NCI-H1930 (cell line): ENCODE measurements at regions not wholly inside any gene's neighbourhood (a gene's known extent, or its start where the extent isn't known, plus 50 kb on each side); places are given as distances from the start of the nearest gene placed in this dataset.

Experiments used
- DNase-seq, 2 experiments: peaks; one replicate each; lab custom pipeline; 2025; lab: John Stamatoyannopoulos, UW

DNA sequence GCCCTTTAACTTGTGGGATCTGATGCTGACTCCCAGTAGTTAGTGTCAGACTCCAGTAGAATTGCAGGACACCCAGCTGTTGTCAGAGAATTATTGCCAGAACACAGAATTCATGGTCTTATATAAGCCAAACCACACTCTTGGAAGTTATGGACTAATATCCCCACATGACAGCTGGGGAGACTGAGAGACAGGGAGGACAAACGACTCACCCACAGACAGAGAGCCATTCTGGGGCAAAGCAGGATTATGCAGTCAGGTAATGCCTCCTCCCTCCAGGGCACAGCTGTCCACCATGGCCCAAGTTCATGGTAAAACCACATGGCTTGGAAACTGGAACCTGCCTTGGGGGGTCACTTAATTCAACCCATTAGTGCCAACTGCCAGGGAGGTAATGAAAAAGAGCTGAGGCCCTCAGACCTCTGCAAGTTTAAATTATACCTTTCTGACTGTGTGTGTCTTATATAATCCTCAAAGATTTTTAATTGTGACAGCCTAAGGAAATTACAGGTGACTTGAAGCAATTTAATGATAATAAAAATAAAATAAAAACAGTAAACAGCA lies 299.5 kb downstream of the BUD13 start:
- DNase-seq: no peak

DNA sequence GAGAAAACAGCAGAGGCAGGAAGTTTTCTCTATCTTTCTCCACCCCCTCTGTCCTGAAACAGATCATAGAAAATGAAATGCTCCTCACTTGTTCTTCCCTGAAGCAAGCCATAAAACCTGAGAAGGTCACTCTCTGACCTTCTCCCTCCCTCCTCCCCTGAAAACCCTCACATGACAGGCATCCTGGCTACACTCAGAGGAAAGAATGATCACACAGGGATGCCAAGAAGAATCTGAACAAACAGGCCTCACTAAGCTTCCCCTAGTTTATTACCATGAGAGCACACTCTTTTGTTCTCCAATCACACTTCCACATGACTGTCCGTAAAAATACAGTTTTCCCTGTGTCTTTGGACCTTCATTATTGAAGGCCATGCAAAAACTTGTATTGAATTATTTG lies 300.1 kb downstream of the BUD13 start:
- no peak for DNase-seq

DNA sequence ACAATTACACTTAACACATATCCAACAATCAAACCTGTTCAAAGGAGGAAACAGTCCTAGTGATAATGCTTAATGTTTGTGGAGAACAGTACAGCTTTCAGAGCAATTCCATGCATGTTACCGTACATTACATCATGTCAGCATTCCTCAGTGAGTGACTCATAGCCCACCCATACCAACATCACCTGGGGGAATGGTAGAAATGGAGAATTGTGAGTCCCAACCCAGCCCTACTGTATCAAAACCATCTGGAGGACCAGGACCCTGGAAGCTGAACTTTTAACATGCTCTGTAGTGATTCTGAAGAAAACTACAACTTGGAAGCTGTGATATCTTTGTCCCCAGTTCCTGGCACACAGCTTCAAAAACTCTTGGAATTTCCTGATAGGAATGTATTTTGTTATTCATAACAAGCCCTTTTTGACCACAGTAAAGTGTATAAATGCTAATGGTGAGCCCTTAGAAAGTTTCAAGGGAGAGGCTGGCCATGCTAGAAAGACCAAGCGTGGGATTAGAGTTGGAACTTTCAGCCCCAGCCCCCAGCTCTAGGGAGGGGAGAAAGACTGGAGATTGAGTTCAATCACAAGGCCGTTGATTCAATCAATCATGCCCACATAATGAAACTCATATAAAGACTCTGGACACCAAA lies 301.1 kb downstream of the BUD13 start:
- DNase-seq: no peak

DNA sequence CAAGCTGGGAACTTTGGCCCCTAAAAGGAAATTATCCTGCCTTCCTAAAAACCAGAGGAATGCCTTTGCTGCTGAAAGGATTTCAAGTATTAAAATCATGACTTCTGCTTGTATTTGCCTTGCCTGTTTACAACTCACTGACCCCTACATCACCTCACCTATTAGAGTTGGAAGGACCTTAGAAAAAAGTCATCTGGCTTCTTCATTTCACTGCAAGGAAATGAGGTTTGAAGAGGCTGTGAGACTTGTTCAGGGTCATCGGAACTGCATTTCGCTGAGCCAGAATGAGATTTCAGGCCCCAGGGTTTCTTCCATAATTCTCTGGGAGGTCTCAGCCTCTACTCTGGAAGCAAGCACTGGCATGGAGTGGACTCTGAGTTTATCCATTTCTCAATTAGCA lies 304.1 kb downstream of the BUD13 start:
- no peak for DNase-seq

DNA sequence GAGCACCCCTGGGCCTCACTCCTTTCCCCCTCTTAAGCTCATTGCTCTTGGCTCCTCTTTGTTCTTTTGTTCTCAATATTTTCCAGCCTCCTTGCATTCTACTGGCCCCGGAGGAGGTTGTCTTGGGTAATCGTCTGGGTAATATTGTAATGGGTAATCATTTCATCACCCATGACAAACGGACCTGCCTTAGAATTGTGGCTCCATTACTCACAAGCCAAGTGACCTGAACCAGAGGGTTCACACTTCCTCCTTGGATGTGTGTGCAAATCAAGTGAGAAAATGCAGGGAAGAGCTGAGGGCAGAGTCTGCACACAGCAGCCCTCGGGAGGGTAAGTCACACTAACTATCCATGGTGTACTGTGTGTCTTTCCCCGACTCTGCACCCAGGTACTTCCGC lies 305.0 kb downstream of the BUD13 start:
- DNase-seq: no peak

DNA sequence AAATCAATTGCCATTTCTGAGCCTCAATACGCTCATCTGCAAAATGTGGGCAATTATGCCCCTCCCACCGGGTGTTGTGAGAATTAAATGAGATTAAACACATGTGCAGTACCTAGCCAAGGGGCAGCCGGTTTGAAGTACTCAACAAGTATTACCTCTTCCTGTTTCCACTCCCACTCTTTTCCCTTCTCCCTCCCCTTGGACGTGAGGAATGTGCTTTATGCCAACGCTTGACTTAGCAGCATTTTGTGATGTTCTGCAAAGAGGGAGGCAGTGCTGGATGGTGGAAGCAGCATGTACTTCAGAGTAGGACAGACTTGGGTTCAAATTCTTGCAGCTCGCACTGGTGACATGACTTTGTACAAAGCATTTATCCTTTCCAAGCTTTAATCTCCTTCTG lies 306.0 kb downstream of the BUD13 start:
- no peak for DNase-seq

DNA sequence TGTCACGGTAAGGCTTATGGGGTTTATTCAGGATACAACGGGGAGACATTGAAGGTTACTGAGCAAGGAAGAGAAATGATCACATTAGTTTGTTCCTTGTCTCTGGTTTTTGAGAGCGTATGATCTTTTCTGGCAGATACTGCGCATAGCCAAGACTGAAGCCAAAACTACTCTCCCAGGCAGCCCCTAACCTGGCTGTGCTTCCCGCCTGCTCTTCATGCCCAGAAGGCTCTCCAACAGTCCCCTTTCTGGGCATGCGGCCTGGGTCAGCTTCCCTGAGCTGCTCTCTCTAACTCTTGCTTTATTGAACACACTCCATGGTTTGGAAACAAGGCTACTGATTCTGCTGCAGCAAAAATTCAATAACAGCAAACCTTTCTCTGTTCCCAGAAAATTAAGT lies 306.6 kb downstream of the BUD13 start:
- DNase-seq: no peak

DNA sequence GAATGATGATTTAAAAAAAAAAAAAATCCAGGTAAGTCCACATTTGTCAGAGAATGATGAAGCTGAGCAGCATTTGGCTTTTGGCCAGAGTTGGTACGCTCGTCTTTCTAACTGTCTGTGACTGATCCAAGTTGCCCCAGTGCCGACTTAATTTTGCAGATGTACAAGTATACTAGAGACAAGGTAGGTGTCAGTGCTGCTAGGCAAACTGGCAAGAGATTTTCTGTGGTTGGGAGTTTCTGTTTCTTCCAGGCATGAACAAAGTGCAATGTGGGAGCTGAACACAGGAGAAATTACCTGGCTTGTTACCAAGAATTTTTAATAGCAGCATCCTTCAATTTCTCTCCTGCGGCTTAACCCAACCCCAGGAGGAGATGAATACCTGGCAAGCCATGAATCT lies 307.7 kb downstream of the BUD13 start:
- DNase-seq: no peak

DNA sequence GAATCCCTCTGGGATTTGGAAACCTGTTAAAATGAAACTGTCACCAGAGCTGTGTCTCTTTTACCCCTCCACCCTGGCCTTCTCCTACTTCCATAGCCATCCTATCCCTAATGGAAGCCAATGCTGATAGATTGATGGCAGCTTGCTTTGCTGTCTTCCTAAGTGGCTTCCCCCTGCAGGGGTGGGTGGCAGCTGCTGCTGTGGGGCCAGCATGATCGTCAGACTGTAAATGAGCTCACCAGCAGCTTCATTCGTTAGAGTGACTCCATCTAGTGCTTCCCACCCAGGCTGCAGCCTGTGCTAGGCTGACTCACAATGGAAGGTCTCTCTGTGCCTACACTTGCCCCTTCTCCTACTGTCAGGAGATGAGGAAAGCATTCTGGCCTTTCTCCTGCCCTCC lies 311.0 kb downstream of the BUD13 start:
- DNase-seq: no peak

DNA sequence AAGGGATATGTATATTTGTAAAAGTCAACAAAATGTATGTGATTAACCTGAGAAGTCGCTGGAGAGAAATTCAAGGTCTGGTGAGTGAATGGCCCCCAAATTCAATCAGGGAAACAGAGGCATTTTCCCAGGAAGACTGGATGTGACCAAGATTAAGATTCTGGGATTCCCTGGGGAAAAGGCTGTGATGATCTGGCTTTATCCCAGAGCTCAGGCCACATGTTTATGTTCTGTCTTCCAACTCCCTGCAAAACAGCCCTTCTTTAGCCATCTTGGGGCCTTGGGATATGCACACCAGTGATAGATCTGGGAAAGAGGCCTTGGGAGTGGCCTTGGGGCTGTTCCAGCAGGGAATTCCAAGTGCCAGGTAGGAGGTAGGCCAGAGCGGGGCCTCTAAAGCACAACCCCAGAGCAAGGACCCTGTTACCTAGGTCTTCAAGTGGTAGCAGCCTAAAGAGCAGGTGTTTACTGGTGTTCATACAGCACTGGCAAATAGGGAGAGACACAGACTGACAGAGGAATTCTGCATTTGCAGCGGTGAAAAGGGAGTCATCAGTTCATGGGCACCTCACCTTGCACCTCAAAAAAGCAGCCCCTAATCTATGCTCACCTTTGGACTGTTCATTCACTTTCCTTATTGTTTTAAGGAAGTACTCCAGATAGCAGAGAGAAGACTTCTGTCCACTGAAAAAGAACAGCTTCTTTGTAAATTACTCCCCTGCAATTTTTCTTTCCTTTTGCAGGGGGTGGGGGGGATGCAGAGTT lies 312.4 kb downstream of the BUD13 start:
- no peak for DNase-seq

DNA sequence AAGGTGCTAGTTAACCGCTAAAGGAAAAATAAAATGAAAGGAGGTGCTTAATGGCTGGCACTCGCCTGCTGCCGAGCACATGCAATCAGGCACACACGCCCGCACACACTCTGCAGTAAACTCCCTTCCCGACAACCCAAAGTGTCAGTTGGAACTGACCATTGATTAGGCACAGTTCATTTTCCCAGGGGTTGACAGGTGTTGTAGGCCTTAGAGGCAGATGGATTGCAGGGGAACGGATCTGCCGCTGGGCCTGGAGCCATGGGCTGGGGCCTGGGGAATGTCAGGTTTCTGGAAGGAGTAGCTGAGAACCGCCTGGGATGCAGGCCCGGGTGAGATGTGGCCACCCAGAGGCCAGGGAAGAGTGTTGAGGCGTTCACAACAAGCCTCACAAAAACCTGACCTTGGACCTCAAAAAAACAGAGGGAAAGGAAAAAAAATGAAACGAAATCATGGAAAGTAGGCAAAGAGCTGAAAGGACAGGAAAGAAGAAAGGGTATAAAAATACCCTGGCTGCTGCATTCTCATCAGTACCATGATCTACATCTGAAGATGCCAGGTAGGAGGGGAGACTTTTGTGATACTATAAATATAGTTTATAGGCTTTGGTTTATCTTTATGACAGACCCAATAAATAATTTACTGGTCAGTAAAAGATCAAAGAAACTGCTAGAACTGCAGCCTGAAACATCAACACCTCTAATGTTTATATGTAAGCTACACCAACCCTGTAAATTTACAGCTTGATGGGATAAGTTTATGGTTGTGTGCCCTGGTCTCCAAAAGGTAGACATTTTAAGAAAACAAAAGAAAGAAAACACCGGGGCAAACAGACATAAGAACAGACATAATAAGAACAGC lies 313.4 kb downstream of the BUD13 start:
- no peak for DNase-seq

DNA sequence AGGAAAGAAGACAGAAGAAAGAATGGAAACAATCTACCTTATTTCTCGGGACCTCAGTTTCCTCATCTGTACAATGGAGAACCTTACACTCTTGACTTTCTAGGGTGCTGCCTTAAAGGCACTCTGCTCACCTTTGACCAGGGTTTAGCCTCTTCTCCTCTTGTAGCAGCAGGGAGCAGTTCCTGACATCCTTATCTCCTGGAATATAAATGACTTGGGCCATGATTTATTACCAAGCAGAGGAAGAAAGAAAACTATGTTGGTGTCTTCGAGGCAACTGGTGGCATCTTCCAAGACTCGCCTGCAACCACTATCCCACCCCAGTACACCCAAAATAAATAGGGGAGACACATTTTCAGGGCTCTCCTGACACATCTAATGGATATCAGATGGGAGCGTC lies 314.2 kb downstream of the BUD13 start:
- DNase-seq: no peak

DNA sequence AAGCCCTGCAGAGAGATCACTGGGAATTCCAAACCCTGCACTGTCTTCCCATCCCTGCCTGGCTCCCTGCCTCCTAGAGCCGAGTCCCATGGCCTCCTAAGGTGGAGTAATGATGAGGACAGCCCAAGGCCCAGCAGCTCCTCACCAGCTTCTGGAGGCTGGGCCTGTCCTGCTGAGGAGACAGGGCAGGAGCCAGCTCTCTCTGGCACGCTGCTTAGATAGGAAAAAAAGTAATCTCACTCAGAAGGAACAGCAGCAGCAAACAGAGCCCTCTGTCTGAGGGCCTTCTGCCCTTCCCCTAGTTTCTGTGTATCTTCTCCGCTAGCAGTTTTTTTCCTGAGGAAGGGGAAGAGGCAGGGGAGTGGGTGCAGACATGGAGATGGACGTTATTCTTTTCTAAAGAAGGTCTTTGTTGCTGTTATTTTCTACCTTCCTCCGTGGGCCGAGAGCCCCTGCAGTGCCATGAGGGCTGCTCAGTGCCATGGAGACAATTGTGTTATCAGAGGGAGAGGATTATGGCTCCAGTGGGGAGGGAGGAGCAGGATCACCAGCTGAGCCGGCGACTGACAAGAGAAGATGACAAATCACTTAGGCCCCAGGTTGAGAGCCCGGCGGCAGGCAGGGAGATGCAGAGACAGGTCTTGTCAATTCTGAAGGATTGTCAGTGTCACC lies 315.3 kb downstream of the BUD13 start:
- no peak for DNase-seq

DNA sequence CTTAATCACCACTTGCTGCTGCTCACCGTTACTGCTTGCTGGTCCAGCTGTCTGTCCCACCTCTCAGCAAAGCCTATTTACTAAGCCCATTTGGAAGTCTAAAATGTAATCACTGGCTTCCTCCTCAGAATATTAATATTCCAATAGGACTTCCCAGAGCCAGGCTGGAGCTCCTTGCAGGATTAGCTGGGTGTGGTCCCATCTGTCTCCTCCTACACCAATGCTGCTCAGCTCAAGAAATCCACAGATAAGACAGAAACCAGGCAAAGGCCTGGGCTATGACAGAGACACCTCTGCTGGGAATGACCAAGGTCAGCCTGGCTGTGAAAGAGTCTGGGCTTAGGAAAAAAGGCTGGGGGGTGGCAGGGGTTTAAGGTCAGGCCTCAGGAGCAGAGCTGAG lies 317.8 kb downstream of the BUD13 start:
- no peak for DNase-seq

DNA sequence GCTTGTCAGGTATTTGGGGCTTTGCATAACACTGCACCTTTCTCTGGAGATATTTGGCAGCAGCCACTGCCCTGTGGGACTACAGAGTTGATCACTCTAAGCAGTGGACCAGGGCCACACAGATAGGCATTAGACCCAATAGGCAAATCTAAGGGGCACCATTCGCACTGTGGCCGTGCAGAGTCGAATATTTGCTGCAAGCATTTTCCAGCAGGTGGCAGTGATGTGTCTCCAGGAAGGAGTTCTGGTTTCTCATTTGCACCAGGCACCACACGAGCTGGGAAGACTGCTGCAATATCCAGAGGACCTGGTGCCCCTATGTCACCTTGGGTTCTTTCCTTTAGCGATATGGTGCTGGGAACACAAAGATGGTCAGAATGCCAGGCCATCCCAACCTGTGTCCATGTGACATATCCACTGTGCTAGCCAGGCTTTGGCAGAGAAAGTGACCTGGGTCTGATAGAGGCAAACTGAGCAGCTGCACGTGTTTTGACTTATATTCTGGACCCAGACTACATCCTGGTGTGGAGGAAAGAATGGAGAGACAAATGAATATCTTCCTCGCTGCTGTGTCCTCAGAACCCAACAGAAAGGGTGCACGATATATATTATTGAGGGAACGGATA lies 318.7 kb downstream of the BUD13 start:
- DNase-seq: peak; percentile 13 to 38

DNA sequence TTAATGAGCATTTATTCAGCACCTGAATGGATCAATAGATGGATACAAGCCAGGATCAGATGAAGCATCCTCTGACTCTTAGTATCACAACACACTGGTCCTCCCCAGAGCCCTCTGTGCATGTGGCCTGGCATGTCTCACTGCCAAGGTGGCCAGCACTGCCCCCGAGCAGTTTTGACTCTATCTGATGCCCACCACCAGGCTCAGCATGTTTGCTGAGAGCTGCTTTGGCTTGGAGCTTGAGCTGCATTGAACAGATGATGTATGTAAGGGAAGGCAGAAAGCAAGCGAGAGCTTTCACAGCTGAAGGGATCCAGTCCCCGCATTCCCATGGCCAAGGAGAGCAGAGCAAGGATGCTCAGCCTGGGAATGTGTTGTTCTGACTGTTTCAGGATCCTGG lies 320.3 kb downstream of the BUD13 start:
- DNase-seq: no peak

DNA sequence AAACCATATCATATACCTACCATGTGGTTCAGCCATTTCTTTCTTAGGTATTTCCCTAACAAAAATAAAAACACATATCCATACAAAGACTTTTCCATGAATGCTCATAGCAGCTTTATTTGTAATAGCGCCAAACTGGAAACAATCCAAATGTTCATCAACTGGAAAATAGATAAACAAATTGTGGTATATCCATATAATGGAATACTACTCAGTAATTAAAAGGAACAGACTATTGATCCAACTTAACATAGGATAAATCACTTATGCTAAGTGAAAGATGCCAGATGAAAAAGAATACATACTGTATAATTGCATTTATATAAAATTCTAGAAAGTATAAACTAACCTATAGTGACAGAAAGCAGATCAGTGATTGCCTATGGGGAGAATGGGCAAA lies 323.3 kb downstream of the BUD13 start:
- no peak for DNase-seq

DNA sequence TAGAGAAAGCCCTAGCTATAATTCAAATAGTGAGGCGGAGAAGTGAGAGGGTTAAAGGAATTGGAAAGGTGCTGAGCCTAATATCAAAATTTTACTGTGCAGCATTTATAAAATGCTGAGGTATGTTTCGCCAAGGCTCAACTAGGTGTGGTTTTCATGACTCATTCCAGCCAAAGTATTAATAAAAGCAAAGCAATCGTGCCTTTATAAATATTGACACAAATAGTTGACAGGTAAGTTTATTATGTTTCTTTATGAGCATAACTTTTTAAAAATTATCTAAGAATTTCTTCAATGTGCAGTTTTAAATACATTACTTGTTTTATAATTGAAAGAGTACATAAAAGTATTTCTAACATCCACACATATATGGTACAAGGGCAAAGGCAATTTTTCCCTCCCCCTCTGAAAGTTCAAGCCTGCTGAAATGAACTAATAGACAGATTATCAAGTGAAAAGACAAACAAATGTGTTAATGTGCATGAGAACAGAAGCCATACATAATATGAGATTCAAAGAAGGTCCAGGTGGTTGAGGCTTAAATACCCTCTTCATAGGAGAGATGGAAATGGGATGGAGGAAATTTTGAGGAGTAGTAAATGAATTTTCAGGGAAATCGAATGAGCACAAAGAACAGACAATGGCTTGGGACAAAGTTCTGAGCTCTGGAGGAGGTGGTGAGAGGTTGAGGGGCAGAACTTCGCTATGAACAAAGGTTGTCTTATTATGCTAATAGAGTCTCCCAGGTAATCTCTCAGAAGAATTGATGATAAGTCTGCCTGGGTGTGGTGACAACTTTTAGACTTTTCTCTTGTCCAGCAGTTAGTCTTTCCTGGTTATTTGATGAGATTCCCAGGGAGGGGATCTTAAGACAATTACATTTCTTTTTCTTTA lies 326.5 kb downstream of the BUD13 start:
- no peak for DNase-seq

DNA sequence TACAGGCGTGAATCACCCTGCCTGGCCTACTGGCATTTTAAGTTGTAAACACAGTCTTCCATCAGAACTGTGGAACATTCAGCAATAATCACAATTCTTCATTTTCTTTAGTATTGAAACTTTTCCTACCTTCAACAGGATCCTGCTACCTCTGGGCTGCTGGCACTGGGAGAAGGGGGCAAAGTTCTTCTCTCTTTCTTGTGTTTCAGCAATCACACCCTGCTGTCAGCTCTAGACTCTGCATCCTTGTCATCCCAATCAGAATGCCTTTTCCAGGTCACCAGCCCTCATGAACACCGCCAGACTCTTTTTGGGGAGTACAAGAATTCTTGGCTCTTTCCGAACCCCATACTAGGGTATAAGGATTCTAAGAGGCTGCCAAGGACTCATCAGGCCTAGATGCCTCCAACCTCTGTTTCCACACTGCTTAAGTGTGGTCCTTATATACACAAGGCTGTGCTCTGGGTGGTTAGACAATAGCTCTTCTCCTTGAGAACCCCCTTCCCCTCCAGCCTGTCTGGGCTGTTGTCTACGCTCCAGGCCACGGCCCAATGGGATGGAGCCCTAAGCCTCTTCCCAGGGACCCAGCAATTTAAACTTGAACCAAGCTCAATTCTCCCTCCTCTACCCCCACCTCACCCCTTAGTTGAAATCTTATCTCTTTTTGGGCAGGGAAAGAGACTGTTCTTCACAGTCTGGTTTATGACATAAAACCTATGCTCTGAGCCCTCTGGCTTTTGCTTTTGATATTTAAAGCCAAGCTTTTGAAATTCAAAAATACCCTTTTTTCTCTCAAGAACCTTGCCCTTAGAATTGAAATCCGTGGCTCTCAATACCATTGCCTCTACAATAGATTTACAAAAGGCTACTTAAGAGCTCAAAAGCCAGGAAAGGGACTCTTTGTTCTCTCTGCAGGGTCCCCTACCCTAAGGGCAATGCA lies 327.4 kb downstream of the BUD13 start:
- DNase-seq: no peak
